ENCODE measurements at regions not wholly inside any gene's neighbourhood (a gene's known extent, or its start where the extent isn't known, plus 50 kb on each side); places are given as distances from the start of the nearest gene placed in this dataset.
"Not testable (repeated sequence)": the region's sequence is repeated elsewhere in the genome, so short reads cannot be mapped to it uniquely, and the experiment has no call there.

DNA sequence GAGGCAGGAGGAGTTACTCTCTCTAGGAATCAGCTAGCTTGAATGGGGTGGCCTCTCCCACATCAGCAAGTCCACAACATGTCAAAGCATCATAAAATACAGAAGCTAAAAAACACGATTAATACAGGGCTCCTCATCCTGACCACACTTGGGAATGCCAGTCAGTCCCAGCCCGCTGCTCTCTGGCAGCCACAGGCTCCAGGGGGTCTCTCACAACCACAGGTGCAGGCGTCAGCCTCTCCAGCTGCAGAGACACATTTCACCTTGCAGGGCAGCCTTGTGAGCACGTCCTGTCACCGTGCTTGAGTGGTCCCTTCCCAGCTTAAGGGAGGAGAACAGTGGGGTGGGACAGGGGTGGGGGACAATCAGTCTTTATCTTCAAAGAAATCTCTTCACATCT lies 137.4 kb upstream of the SH3BP4 start:
- intact Hi-C loops (cut with DNase I) = no loop called here
- no peak for DNase-seq

- intact Hi-C loops (cut with DNase I) = no loop called here
- DNase-seq = no peak
Measured at GRCh38 chr2:234812851-234813250, 139.0 kb upstream of the SH3BP4 start.

DNA sequence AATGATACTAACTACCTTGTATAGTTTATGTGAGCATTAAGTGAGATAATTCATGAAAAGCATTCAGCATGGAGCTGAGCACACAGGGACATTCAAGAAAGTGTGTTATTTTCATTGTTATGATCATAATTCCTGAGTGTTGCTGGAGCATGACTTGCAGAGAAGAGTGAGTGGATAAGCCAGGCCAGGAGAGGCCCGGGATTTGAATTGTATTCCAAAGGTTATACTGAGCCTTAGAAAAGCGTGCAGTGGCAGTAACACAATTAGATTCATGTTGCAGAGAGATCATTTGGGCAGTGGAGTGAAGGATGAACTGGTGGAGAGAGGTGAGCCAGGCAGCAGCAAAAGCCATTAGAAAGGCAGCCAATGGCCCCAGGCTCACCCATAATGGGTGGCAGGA lies 142.9 kb upstream of the SH3BP4 start:
- no peak for DNase-seq
- intact Hi-C loops (cut with DNase I) = no loop called here

DNA sequence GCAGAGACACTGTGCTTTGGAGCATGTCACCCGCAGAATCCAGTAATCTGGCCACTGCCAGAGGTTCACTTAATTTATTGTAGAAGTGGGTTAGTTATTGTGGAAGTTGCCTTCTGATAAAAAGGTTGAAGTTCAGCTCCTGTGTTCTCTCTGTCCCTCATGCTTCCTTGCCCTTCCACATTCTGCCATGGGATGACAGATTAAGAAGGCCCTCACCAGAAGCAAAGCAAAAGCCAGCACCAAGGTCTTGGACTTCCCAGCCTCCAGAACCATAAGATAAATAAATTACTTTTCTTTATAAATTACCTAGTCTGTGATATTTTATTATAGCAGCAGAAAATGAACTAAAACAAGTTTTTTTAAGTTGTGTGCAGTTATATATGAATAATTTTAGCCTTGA lies 145.0 kb upstream of the SH3BP4 start:
- no peak for DNase-seq
- intact Hi-C loops (cut with DNase I) = no loop called here

GRCh38 chr2:234805836-234806235 lies 146.0 kb upstream of the SH3BP4 start:
- DNase-seq = no peak
- intact Hi-C loops (cut with DNase I) = no loop called here

- DNase-seq = no peak
- intact Hi-C loops (cut with DNase I) = no loop called here
Measured at GRCh38 chr2:234804704-234805103, 147.1 kb upstream of the SH3BP4 start.

GRCh38 chr2:234802845-234803171 lies 149.0 kb upstream of the SH3BP4 start:
- no peak for DNase-seq
- intact Hi-C loops (cut with DNase I) = no loop called here

DNA sequence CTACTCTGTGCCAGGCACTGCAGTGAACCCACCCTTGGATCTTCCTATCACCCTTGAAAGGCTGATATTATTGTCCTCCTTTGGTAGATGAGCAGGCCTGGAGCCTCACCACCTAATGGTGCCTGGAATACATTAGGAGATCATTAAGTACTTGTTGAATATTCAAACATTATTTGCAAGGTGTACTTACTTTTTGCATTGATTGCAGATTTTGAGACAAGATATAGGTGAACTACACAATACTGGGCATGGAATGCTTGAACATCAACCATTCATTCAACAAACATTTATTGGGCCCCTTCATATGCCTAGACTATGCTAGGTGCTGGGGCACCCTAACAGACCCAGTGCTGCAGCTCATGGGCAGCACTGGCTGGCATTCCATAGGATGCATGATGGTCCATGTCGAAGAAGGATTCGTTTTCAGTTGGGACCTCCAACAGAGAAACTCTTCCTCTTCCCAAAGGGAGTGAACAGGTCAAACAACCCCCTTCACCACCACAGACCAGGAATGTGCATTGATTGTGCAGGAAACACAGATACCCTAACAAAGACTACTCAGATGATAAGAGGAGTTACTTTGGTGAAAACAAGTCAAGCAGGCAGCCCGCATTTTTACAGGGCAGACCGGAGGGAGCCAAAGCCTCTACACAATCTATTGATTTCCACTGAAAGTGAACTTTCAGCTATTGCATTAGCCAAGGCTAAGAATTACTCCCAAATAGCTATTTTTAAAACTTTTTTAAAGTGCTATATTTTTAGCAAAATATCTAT lies 149.6 kb upstream of the SH3BP4 start:
- DNase-seq = no peak

GRCh38 chr2:234797566-234798250 lies 154.1 kb upstream of the SH3BP4 start:
- DNase-seq = no peak
- intact Hi-C loops (cut with DNase I) = no loop called here

More for the DNA sequence above, 149.6 kb upstream of the SH3BP4 start:
- intact Hi-C loops (cut with DNase I) = no loop called here

DNA sequence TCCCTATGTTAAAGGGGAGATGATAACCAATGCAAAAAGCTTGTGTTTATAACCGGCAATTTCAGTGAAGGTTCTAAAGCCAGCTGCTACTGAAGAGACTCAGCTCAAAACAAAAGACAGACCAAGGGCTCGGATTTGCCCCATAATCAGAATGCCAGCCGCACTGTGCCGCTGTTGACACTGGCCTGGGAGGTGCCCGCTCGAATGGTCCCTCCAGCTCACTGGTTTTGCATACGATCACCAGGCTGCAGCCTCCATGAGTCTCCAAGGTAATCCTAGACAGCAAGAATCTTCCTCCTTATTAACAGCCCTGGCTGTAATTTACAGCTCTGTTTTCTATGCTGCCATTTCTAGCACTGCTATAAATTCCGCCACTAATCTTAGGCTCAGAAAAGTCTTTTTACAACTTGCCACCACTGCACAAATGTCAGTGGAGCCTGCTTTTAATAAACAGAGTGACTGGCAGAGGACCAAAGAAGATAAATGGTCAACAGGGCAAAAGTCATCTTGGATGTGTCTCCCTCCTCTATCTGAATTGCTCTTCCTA lies 155.7 kb upstream of the SH3BP4 start:
- intact Hi-C loops (cut with DNase I) = no loop called here
- DNase-seq = peak; percentile 6 to 77 (median 43)

DNA sequence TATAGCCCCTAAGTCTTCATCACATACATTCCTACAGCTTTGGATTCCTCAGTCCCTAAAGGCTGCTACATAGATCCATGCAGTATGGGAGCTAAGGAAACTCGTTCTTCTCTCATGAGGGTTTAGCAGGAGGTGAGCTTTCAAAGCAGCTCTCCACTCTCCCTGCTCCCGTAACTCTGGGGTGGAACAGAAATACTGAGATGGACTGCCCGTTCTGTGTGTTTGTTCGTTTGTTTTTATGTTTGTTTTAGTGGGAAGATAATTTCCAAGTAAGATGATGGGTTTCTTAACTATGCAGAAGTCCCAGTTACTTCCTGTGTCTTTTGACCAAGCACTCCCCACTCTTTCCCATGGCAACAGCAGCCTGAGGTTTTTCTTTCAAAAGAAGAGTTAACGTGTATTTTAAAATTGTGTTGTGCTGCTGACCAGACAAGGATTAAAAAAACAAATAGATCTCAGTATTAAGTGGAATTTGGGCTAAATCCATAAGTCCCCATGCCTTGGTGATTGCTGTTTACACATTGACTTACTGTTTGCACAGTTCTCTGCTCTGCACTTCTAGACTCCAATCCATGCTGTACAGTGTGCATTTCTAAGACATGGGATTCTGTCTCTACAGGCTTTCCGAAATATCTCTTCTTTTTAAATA lies 156.4 kb upstream of the SH3BP4 start:
- DNase-seq = no peak
- intact Hi-C loops (cut with DNase I) = no loop called here

GRCh38 chr2:234794866-234795265 lies 157.0 kb upstream of the SH3BP4 start:
- intact Hi-C loops (cut with DNase I) = no loop called here
- DNase-seq = no peak

GRCh38 chr2:234793212-234793785 lies 158.5 kb upstream of the SH3BP4 start:
- DNase-seq = no peak
- intact Hi-C loops (cut with DNase I) = no loop called here

GRCh38 chr2:234792621-234793022 lies 159.2 kb upstream of the SH3BP4 start:
- peak in 32 of 42 donors; percentile 4 to 64 (median 25) for DNase-seq

GRCh38 chr2:234792096-234792495 lies 159.7 kb upstream of the SH3BP4 start:
- intact Hi-C loops (cut with DNase I) = not testable (repeated sequence)

More at GRCh38 chr2:234792621-234793022, 159.2 kb upstream of the SH3BP4 start:
- intact Hi-C loops (cut with DNase I) = no loop called here

DNA sequence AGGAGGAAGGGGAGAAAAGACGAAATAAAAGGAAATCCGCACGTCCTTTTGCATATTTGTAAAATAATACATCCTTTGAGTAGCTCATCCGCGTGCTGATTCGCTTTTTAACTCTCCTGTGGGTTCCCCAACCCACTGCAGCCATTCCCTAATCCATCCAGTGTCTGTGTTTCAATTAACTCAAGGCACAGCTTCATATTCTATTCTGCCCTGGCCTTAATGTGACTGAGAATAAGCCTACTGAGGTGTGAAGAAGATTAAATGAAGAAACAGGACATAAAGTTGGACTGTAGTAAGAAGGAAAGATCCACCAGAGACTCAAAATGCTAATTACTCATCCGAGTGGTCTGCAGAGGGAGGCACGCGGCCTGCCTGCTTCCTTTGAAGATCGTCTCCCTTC lies 161.4 kb upstream of the SH3BP4 start:
- intact Hi-C loops (cut with DNase I) = no loop called here
- DNase-seq = no peak

More at GRCh38 chr2:234792096-234792495, 159.7 kb upstream of the SH3BP4 start:
- DNase-seq = not testable (repeated sequence)

- DNase-seq = no peak
- intact Hi-C loops (cut with DNase I) = no loop called here
Measured at GRCh38 chr2:234789556-234790325, 162.1 kb upstream of the SH3BP4 start.

- intact Hi-C loops (cut with DNase I) = no loop called here
- DNase-seq = no peak
Measured at GRCh38 chr2:234788841-234789240, 163.0 kb upstream of the SH3BP4 start.

DNA sequence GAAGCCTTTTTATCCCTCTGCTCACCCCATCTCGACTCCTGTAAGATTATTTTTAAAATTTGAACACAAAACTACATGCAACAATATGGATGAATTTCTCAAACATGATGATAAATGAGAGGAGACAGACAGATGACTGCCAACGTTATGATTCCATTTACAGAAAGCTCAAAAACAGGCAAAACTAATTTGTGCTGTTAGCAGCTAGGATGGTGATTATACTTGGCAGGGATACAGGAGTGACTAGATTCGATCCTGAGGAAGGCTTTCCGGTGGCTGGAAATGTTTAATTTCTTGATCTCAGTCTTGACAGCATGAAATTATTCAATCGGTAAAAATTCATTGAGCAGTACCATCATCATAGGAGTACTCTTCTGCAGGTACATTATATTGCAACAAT lies 163.4 kb upstream of the SH3BP4 start:
- no peak for DNase-seq
- intact Hi-C loops (cut with DNase I) = no loop called here

All from head of caudate nucleus (tissue), 42 donors.